ENCODE measurements at regions not wholly inside any gene's neighbourhood (a gene's known extent, or its start where the extent isn't known, plus 50 kb on each side); places are given as distances from the start of the nearest gene placed in this dataset.

DNA sequence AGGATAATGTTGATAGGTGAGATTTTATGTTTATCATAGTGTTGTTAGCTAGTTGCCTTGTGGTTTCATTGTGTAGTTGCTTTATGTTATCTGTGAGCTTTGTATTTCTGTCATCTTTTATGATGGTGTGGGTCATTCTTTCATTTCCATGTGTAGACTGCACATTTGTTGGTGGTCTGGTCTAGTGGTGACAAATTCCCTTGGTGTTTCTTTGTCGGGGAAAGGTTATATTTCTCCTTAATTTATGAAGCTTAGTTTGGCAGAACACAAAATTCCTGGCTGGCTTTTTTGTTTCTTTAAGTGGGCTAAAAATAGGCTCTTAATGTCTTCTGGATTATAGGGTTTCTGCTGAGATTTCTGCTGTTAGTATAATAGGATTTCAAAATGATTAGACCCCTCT, 347.2 kb upstream of the ADAMTS5 start:
- TF ChIP-seq, protein P1, sequence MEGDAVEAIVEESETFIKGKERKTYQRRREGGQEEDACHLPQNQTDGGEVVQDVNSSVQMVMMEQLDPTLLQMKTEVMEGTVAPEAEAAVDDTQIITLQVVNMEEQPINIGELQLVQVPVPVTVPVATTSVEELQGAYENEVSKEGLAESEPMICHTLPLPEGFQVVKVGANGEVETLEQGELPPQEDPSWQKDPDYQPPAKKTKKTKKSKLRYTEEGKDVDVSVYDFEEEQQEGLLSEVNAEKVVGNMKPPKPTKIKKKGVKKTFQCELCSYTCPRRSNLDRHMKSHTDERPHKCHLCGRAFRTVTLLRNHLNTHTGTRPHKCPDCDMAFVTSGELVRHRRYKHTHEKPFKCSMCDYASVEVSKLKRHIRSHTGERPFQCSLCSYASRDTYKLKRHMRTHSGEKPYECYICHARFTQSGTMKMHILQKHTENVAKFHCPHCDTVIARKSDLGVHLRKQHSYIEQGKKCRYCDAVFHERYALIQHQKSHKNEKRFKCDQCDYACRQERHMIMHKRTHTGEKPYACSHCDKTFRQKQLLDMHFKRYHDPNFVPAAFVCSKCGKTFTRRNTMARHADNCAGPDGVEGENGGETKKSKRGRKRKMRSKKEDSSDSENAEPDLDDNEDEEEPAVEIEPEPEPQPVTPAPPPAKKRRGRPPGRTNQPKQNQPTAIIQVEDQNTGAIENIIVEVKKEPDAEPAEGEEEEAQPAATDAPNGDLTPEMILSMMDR (IDR thresholded peaks at IDR 0.05; ENCODE audit: partially characterized antibody, unreplicated experiment) = no peak
- Mint-ChIP-seq H3K4me3 (ENCODE audit: unreplicated experiment) (no peak overlapping the region), H3K4me1 (ENCODE audit: low read depth, unreplicated experiment) (no peaks in the 10 kb centered on the region), H3K36me3 (ENCODE audit: unreplicated experiment) (no peaks in the 10 kb centered on the region), H3K9me3 (ENCODE audit: unreplicated experiment) (no peaks in the 10 kb centered on the region), H3K27ac (ENCODE audit: unreplicated experiment) (no peak overlapping the region), H3K27me3 (ENCODE audit: unreplicated experiment) (no peaks in the 10 kb centered on the region)
- DNase-seq = no peak

DNA sequence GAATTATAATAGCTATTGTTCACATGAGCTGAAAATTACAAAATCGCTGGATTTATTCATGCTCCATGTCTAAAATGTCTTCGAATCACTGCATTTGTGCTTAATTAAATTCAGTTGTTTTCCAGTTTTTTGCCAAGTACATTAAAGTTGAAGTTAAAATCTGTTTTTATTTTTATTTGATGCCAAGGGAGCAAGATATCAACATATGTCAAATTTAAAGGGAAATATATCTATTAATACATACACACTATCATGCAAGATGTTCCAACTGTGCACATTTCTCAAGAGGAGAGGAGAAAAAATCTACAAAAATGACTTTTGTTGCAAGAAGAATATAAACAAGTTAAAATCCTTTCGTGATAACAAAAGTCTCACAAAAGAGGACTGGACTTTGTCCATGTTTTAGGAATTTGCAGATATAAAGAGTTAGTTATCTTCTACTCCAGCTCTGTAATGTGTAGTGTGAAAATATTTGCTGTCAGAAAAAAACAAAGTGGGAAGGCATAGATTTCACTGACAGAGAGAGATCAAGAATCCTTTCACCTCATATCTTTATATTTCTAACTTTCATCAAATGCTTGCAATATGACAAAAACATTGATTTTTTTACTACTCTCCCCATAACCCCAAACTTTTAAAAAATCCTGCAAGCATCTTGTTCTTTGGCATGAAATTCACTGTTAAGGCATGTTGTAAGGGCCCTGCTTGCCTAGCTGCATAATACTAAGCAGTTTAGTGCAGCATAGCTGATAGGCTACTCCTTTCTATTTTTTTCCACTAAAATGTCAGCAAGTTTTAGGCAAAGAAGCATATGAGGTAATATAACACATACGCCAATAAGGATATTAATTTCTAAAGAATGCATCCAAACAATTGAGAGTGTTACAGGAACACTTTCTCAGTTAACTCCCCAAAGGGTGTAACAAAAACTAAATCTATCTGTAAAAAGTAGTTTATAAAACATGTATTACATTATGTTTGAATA, 340.2 kb upstream of the ADAMTS5 start:
- Mint-ChIP-seq H3K4me1 (ENCODE audit: low read depth, unreplicated experiment) (no peaks in the 10 kb centered on the region), H3K9me3 (ENCODE audit: unreplicated experiment) (no peaks in the 10 kb centered on the region), H3K27ac (ENCODE audit: unreplicated experiment) (no peak overlapping the region), H3K4me3 (ENCODE audit: unreplicated experiment) (no peak overlapping the region), H3K36me3 (ENCODE audit: unreplicated experiment) (no peaks in the 10 kb centered on the region), H3K27me3 (ENCODE audit: unreplicated experiment) (no peaks in the 10 kb centered on the region)
- no peak for DNase-seq
- TF ChIP-seq, protein P1 (IDR thresholded peaks at IDR 0.05; ENCODE audit: partially characterized antibody, unreplicated experiment) = no peak

DNA sequence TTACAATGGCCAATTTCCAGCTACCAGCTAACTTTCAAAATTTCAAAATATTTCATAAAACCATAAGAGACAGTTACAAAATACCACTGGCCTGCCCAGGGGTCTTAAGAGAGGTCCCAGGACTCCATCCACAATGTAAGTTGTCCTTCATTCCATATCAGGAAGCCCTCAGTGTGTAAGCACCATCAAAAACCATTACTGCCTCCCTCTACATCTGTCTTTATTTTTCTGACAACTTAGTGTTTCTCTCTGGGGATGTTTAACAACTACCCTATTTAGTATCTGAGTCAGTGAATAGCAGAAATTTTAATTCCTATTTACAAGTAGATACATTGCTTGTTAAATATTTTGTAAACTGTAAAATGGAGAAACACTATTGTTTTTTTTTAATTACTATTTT, 339.3 kb upstream of the ADAMTS5 start:
- H3K4me1 Mint-ChIP-seq (ENCODE audit: low read depth, unreplicated experiment) = no peaks in the 10 kb centered on the region
- H3K9me3 Mint-ChIP-seq (ENCODE audit: unreplicated experiment) = no peaks in the 10 kb centered on the region
- TF ChIP-seq, protein P1 (IDR thresholded peaks at IDR 0.05; ENCODE audit: partially characterized antibody, unreplicated experiment) = no peak
- H3K36me3 Mint-ChIP-seq (ENCODE audit: unreplicated experiment) = no peaks in the 10 kb centered on the region
- no peaks in the 10 kb centered on the region for H3K27me3 Mint-ChIP-seq (ENCODE audit: unreplicated experiment)
- H3K4me3 Mint-ChIP-seq (ENCODE audit: unreplicated experiment) = no peak overlapping the region
- H3K27ac Mint-ChIP-seq (ENCODE audit: unreplicated experiment) = no peak overlapping the region
- DNase-seq = no peak

DNA sequence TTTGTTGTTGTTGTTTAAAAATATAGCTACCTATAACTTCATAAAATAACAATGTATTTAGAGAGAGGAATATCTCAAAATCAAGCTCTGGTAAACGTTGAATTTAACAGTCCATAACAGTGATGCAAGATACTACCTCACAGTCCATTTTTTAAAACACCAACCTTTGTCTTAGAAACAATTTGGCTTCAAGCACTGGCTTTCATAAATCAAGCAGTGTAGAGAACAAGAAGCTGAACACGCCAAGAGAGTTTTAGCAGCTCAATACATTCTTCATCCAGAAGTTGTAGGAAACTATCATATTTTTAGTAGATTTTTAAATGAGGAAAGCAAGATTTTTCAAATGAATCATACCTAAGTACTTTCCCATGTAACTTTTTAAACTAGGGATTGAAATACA, 334.3 kb upstream of the ADAMTS5 start:
- no peak overlapping the region for H3K4me3 Mint-ChIP-seq (ENCODE audit: unreplicated experiment)
- no peaks in the 10 kb centered on the region for H3K36me3 Mint-ChIP-seq (ENCODE audit: unreplicated experiment)
- H3K9me3 Mint-ChIP-seq (ENCODE audit: unreplicated experiment) = no peaks in the 10 kb centered on the region
- no peak overlapping the region for H3K27ac Mint-ChIP-seq (ENCODE audit: unreplicated experiment)
- DNase-seq = no peak
- H3K4me1 Mint-ChIP-seq (ENCODE audit: low read depth, unreplicated experiment) = no peaks in the 10 kb centered on the region
- TF ChIP-seq, protein P1 (IDR thresholded peaks at IDR 0.05; ENCODE audit: partially characterized antibody, unreplicated experiment) = no peak
- H3K27me3 Mint-ChIP-seq (ENCODE audit: unreplicated experiment) = no peaks in the 10 kb centered on the region

DNA sequence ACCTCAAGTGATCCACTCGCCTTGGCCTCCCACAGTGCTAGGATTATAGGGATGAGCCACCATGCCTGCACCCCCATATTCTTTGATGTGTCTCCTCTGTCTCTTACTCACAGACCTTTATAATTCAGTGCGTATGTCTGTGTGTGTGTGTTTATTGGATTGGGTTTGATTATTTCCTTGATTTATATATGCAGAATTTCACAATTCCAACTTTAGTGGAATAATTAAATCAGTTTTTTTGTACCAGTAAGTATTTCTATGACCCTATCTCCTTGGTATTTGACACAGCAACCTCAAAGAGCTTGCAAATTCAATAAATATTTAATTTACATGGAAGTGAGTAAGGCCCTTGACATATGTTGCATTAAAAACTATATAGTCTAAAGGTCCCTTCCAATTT, 333.9 kb upstream of the ADAMTS5 start:
- H3K27ac Mint-ChIP-seq (ENCODE audit: unreplicated experiment) = no peak overlapping the region
- no peak for DNase-seq
- no peaks in the 10 kb centered on the region for H3K36me3 Mint-ChIP-seq (ENCODE audit: unreplicated experiment)
- no peaks in the 10 kb centered on the region for H3K4me1 Mint-ChIP-seq (ENCODE audit: low read depth, unreplicated experiment)
- H3K27me3 Mint-ChIP-seq (ENCODE audit: unreplicated experiment) = no peaks in the 10 kb centered on the region
- TF ChIP-seq, protein P1 (IDR thresholded peaks at IDR 0.05; ENCODE audit: partially characterized antibody, unreplicated experiment) = no peak
- H3K4me3 Mint-ChIP-seq (ENCODE audit: unreplicated experiment) = no peak overlapping the region
- no peaks in the 10 kb centered on the region for H3K9me3 Mint-ChIP-seq (ENCODE audit: unreplicated experiment)
